Lower leg skin (tissue), 4 donors: ENCODE measurements at regions not wholly inside any gene's neighbourhood (a gene's known extent, or its start where the extent isn't known, plus 50 kb on each side); places are given as distances from the start of the nearest gene placed in this dataset.
"Not testable (repeated sequence)": the region's sequence is repeated elsewhere in the genome, so short reads cannot be mapped to it uniquely, and the experiment has no call there.

Experiments
- DNase-seq, 2 donors: peaks; one replicate each; pipeline ENCODE4 v3.0.0-alpha.2; 2019; ENCODE audit warnings: low spot score in 2 of 2
- H3K4me3 ChIP-seq: fragments of 200-600 bp; sonication (generic); 2 replicates; pipeline ENCODE4 v1.5.1; 2017; ENCODE audit warnings: mild to moderate bottlenecking, low read depth; ENCODE audit not compliant: poor library complexity, severe bottlenecking
- POLR2A ChIP-seq, 2 donors: fragments of 450-650 bp; IDR thresholded peaks; one replicate each; pipeline ENCODE4 v1.6.1; 2016 to 2017; ENCODE audit warnings: antibody characterized with exemption in 2 of 2, mild to moderate bottlenecking in 1 of 2, moderate library complexity in 1 of 2
- WGBS, 2 donors: methylation state at CpG; one replicate each; pipeline ENCODE4 v1.1.5; 2018; 5-methylcytosine and 5-hydroxymethylcytosine counted together
- intact Hi-C: fragments of 100-400 bp; cut with DNase I; formaldehyde crosslinking; loops from one replicate; pipeline ENCODE4 v1.15.0; 2023; ENCODE audit warnings: low total_unique reads
- TF ChIP-seq, protein P1 (sequence below), 3 donors: fragments of 450-650 bp; IDR thresholded peaks; one replicate each; pipeline ENCODE4 v1.5.1; 2016; ENCODE audit warnings: antibody characterized with exemption in 3 of 3, mild to moderate bottlenecking in 3 of 3, moderate library complexity in 2 of 3

DNA sequence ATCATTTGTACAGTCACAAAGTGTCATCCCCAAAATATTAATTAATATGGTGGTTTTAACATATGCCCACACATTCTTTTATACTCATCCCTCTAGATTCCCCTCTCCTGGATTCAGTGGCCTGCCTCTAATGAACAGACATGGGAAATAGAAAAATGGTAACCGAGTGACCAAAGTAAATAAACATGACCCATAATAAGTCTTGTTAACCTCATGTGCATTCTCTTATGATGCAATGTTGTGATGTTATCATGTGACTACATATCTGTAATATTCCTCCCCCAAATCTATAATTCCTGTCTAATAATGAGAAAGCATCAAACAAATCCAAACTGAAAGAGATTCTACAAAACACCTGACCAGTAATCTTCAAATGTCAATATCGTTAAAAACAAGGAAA is 164.5 kb upstream of the PRSS1 start:
- intact Hi-C loops, result no loop called here
- H3K4me3 ChIP-seq, result no peak overlapping the region
- TF ChIP-seq POLR2A (IDR thresholded peaks at IDR 0.05), result no peak
- TF ChIP-seq, protein P1, sequence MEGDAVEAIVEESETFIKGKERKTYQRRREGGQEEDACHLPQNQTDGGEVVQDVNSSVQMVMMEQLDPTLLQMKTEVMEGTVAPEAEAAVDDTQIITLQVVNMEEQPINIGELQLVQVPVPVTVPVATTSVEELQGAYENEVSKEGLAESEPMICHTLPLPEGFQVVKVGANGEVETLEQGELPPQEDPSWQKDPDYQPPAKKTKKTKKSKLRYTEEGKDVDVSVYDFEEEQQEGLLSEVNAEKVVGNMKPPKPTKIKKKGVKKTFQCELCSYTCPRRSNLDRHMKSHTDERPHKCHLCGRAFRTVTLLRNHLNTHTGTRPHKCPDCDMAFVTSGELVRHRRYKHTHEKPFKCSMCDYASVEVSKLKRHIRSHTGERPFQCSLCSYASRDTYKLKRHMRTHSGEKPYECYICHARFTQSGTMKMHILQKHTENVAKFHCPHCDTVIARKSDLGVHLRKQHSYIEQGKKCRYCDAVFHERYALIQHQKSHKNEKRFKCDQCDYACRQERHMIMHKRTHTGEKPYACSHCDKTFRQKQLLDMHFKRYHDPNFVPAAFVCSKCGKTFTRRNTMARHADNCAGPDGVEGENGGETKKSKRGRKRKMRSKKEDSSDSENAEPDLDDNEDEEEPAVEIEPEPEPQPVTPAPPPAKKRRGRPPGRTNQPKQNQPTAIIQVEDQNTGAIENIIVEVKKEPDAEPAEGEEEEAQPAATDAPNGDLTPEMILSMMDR (IDR thresholded peaks at IDR 0.05), result no peak
- no peak for DNase-seq
- WGBS, 2 donors, result 86% methylated on average over 2 of the region's 2 CpGs

DNA sequence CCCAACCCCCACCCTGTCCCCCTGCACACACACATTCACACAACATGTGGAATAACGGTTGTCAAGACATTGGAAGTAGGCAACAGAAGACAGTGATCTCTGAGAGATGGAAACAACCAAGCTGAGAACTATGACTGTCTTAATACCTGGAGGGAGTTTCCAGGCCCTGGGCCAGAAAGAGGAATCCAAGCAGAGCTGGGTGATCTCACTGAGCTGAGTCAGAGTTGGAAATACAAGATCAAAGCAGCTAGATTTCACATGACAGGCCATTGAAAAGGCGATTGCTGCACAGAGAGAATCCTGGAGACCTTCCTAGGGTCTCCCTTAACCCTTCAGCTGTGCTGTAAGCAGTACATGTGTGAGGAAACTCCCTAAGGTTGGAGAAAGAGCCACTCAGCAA is 165.8 kb upstream of the PRSS1 start:
- TF ChIP-seq, protein P1 (IDR thresholded peaks at IDR 0.05), result no peak
- no peak for TF ChIP-seq POLR2A (IDR thresholded peaks at IDR 0.05)
- WGBS, 2 donors, result 14 to 21% methylated on average over 2 of the region's 2 CpGs
- intact Hi-C loops, result no loop called here
- no peak overlapping the region for H3K4me3 ChIP-seq
- no peak for DNase-seq

DNA sequence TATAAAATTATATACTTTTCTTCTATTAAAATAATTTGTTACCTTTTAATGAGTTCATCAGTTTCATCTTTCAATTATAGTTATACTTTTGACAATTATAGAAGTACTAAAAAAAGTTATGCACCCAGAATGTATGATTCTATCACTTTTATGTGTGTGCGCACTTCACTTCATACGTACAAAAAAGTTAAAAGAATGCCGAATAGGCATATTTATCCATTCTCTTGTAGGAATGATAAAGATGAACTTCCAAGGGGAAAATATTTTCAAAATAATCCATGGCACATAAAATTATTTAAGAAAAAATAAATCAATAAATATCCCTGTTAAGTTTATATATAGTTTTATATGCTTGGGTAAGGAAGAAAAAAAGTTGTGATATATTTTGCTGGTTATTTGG is 166.9 kb upstream of the PRSS1 start:
- WGBS, 2 donors, result 97% methylated on average over 3 of the region's 3 CpGs
- no peak for DNase-seq

DNA sequence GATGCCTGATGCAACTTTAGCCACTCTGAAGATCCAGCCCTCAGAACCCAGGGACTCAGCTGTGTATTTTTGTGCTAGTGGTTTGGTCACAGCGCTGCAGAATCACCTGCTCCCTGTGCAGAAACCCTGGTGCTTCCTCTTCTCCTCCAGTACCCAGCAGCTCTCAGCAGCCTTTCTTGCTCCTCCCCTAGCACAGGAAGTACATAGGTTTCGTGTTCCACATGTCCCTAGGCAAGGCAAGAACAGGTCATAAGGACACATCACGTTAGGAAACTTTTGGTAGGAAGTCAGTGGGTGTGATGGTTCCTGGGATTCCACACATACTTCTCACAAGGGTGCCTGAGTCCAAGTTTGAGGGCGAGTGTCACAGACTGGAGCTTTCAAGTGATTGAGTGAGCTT is 167.9 kb upstream of the PRSS1 start:
- WGBS, 2 donors, result 27 to 54% methylated on average over 4 of the region's 4 CpGs
- TF ChIP-seq, protein P1 (IDR thresholded peaks at IDR 0.05), result no peak
- TF ChIP-seq POLR2A (IDR thresholded peaks at IDR 0.05), result no peak
- no peak overlapping the region for H3K4me3 ChIP-seq
- intact Hi-C loops, result no loop called here
- no peak for DNase-seq

More for the DNA sequence above, 166.9 kb upstream of the PRSS1 start:
- TF ChIP-seq, protein P1 (IDR thresholded peaks at IDR 0.05), result no peak
- TF ChIP-seq POLR2A (IDR thresholded peaks at IDR 0.05), result no peak
- intact Hi-C loops, result no loop called here
- H3K4me3 ChIP-seq, result no peak overlapping the region

DNA sequence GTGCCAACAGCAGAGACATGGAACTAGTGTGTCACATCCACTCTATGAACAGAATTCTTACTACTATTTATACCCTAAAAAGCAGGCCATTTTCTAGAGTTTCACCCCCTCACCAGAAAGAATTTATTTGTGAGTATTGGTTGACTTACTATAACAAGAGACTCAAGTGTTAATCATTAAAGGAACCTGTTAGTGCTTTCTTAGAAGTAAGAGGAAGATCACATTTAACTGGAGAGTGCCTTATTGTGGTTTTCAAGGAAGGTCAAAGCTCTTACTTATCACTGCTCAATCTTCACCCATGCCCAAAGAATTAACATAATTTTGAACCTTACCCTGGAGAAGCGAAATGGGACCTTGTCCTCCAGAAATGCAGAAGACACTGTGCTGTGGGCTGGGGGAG is 169.3 kb upstream of the PRSS1 start:
- intact Hi-C loops, result no loop called here
- TF ChIP-seq, protein P1 (IDR thresholded peaks at IDR 0.05), result no peak
- TF ChIP-seq POLR2A (IDR thresholded peaks at IDR 0.05), result no peak
- WGBS, 2 donors, result 80 to 91% methylated on average over 1 of the region's 1 CpG
- no peak for DNase-seq
- no peak overlapping the region for H3K4me3 ChIP-seq

DNA sequence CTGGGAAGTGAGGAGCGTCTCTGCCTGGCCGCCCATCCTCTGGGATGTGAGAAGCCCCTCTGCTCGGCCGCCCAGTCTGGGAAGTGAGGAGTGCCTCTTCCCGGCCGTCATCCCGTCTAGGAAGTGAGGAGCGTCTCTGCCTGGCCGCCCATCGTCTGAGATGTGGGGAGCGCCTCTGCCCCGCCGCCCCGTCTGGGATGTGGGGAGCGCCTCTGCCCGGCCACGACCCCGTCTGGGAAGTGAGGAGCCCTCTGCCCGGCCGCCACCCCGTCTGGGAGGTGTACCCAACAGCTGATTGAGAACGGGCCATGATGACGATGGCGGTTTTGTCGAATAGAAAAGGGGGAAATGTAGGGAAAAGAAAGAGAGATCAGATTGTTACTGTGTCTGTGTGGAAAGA is 173.9 kb upstream of the PRSS1 start:
- H3K4me3 ChIP-seq, intact Hi-C loops, DNase-seq: not testable (repeated sequence)
- WGBS, 2 donors, result 94% methylated on average over 21 to 22 of the region's 25 CpGs
